Amniotic epithelial cell (primary cell): ENCODE measurements at regions not wholly inside any gene's neighbourhood (a gene's known extent, or its start where the extent isn't known, plus 50 kb on each side); places are given as distances from the start of the nearest gene placed in this dataset.
A peak's percentile ranks its signal among the peaks of the same experiment; 100 is the strongest.

ENCODE experiments used
- DNase-seq: peaks from one replicate; pipeline ENCODE4 v3.0.0-alpha.2; 2010; ENCODE audit warnings: low read depth

DNA sequence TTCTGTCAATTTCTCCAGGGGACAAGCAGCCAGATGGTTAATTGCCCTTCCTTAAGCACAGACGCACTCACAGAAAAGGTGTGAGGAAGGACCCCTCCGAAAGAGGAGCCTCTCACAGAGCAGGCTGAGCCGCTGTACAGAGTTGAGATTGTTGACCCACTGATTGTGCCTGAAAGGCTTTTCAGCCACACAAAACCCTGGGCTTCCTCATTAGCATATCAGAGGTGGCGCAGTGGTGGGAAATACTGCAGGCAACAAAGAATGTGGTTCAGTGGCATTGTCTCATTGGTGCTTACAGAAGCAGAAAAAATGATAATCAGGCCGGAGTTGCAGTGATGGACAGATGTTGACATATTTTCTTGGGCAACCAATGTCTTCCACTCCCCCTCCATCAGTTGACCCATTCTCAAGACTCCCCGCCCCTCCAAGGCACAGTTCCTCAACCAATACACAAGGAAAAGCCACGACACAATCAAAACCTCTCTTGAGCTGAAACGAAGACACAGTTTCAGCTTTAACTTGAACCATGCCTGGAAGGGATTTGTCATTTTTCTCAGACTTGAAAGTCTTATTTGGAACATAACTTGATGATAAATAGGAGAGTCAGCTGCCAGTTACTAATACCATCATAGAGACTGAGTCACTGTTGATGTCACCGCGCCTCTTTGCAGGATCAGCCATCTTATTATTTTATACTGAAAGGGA, 53.1 kb downstream of the ATXN3L start:
- DNase-seq, result no peak

DNA sequence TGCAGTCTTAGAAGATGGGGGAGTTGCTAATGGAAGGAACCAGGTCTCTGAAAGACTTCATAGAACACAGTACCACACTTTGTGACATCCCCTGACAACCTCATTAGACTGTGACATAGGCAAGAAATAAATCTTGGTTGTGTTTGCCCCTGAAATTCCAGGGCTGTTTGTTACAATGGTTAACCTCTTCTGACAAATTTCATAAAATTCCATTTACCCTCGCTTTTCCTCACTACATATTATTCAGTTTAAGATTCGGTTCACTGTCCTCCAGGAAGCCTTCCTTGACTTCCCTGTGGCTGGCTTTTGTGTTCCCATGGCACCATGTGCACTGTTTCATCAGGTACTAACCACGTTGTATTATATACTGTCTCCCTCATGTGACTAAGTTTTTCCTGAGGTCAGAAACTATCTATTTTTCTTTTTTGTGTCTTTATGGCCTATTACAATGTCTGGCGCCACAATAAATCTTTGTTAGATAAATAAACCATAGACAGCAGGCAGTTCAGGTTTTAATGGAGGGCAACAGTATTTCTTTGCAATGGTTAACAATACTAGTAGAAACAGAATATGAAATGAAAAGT, 54.2 kb downstream of the ATXN3L start:
- no peak for DNase-seq

DNA sequence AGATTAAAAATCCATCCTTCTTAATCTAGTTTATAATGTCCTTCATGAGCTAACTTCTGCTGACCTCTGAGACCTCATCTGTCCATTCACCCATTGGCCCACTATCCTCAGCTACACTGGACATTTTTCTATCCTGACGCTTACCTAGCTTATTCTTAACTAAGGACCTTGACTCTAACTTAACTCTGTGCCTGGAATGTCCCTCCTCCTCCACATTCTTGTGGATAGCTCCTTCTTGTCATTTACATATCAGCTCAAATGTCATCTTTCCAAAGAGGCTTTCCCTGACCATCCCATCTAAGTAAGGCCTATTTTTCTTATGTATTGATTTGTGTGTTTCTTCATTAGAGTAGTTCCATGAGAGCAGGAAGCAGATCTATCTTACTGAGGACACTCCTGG, 54.7 kb downstream of the ATXN3L start:
- DNase-seq, result no peak

DNA sequence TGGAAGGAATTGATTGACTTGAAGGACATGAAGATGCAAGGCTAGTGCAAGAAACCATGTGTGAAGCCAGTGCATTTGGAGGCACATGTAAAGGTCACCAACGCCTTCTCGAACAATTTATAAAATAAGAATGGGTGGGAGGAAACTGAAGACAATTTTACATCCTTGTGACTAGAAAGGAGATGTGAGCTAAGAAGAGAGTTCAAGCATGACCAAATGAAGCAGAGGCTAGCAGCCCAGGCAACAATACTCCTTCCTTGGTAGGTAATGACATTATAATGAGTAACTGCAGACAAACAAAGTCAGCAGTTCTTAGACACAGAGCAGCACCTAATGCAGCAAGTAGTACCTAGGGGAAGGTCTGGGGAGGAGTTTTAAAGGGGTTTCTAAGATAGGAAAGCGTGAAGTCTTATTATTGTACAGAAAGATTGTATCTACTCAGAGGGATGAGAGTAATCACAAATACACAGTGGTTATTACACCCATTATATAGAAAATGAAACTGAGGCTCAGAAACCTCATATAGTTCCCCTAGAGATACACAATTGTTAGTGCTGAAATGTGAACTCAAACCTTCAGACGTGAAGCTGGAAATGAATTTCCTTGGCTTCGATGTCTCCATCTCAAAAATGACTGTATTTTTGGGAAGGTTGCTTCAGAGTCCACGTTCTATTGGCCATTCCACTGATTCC, 56.1 kb downstream of the ATXN3L start:
- no peak for DNase-seq

DNA sequence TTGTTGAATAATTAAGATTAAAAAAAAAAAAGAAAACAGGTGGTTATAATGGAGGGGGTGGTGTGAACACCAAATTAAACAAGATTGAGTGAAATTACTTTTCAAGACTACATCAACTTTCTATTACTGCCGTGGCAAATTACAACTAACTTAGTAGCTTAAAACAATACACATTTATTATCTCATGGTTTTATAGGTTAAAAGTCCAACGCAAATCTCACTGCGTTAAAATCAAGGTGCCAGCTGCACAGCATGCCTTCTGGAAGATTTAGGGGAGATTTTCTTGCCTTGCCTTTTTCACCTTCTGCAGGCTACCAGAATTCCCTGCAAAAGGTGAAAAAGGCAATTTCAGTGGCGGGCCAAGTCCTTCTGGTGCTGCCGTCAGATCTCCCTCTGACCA, 58.5 kb downstream of the ATXN3L start:
- DNase-seq, result no peak

DNA sequence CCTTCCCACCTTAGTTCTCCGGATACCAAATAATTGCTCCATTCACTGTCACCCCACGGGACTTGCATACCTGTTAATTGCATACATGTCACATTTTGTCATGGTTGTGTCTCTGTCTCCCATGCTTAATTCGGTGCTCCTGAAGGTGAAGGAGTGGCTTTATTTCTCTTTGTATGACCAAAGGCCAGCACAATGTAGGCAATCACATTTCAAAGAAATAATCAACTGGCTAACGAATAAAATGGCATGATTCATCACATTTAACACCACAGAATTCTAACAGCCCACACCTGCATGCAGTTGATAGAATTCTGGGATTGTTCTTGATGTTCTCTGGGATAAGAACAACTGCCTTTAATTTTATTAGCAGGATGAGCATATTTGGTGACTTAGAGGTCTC, 59.3 kb downstream of the ATXN3L start:
- no peak for DNase-seq

DNA sequence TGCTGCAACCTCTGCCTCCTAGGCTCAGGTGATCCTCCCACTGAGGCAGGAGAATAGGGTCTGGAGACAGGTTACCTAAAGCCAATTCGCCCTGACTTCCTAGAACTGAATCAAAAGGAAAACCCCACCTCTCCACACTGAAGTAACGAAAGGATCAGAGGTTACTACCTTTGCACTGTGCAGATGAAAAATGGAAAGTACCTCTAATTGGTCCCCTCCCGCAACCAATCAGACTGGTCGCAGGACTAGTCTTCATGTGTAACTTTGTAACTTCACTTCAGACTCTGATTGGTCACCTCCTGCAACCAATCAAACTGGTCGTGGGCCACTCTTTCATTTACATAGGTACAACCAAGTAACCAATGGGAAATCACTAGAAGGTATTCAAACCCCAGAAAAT, 61.1 kb downstream of the ATXN3L start:
- DNase-seq, result no peak

DNA sequence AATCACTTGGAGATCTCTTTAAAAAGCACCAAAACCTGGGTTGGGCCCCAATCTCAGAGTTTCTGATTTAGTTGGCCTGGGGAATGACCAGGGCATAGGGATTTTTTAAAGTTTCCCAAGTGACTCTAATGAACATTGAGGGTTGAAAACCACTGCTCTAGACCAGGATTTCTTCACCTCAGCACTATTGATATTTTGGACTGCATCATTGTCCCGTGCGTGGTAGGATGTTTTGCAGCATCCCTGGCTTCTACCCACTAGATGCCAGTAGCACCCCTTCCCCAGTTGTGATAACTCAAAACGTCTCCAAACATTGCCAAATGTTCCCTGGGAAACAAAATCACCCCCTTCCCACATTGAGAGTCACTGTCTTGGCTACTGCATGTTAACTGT, 61.8 kb downstream of the ATXN3L start:
- DNase-seq, result no peak

DNA sequence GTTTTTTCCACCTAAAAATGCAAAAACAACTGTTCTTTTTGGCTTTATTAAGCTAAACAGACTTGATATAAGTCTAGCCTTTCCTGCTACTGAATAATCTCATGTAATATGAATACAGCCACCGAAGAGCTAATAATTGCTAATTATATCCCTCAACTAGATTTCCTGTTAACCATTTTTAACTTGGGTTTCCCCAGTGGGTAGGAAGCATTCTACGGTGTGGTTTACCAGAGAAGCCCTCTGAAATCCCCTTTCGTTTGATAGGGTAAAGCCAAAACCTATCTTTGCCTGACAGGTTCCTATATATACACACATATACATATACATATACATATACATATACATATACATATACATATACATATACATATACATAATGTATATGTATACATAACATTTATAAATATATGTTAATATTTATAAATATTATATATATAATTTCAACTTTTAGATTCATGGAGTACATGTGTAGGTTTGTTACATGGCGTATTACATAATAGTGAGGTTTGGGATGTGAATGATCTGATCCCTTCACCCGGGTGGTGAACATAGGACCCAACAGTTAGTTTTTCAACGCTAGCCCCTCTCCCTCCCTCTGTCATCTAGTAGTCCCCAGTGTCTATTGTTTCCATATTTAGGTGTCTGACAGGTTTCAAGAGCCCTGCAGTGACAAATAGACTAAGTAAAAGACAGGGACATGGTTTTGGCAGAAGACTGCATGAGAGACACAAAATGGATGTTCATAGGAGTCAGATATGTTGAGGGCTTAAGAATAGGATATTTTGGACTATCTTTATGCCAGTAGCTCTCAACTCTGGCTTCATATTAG, 62.4 kb downstream of the ATXN3L start:
- DNase-seq, result no peak

DNA sequence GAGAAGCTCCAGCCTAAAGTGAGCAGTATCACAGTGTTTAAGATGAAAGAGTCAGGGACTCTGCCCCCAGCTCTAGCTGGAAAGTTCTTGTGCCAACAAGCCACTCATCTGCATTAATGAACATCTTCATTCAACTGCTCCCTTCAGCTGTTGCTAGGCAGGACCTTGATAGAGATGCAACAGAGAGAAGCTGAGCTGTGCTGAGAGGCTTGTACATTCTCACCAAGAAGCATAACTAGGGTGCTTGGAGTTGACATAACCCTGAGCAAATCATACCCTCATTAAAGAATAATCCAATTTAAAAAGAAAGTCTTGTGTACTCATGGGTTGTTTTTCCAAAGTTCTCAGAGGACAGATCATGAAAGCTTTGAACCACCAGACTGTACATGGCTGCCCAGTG, 63.2 kb downstream of the ATXN3L start:
- DNase-seq, result no peak

DNA sequence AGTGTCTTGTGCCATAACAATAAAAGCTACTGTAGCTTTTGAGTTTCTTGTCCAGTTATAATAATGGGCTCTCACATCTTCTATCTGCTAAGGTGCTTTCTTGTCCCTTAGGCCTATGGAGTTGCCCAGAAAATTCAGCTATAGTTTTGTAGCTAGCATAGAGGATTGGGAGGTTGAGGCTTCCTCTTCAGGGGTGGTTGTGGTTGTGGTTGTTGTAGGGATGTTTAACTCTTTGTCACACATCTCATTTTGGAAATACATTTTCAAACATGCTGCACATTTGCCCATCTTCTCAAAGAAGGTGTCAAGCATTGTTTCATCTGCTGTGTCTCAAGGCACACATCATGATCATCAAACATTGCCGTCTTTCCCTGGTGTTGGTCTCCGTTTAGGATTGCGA, 65.0 kb downstream of the ATXN3L start:
- no peak for DNase-seq

DNA sequence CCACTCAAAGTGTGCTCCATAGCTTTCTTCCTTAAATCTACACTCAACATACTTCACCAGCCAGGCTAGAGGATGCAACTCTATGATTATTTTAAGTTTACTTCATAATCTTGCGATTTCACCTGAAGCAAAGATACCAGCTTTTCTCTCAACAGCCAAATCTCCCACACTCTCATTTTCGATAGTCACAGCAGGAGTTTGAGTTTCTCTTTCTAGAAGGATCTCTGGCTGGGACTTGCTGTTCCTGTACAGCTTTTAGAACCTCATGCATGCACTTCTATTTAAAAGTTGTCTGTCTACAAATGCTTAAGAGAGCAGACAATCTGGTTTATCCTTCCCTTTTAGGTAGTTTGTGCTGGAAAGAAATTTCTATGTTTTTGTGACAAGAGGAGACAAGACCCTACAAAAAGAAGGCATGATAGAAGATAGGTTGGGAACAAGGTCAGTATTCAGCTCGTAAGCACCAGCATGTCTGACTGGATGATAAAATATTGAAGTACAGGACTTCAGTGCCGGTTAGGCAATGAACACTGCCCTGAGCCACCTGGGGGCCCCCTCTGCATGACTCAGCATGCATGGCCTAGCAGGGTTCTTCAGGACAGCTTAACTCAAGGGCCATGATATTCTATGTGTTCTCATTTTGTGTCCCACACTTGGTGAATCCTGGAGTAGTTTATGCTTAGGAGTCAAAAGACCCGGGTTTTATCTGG, 65.6 kb downstream of the ATXN3L start:
- DNase-seq, result peak; percentile 78

DNA sequence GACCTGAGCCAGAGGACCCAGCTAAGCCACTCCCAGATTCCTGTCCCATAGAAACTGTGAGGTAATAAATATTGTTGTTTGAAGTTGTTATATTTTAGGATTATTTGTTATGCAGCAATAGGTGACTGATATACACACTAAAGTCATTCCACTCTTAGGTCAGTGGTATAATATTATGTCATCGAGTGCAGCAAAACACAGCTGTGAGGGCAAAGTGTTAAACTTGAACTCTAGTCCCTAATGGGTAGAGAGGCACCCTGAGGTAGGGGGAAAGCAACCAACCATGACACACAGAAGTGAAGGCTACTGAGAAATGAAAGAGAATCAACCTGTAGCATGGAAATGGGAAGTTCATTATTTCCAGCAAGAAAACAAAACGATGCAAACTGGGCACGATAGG, 66.6 kb downstream of the ATXN3L start:
- DNase-seq, result no peak

DNA sequence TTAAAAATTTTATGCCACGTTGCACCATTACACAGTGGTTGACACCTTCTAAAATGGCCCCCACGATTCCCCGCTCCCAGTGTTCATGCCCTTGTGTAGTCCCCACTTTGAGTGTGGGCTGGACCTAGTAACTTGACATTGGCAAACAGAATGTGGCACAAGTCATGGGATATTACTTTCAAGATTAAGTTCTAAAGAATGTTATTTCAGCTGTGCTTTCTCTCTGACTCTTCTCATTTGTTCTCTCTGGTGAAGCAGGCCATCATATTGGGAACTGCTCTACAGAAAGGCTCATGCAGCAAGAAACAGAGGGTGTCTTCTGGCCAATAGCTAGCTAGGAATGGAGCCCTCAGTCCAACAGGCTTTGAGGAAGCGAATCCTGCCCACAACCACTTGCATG, 67.1 kb downstream of the ATXN3L start:
- no peak for DNase-seq

DNA sequence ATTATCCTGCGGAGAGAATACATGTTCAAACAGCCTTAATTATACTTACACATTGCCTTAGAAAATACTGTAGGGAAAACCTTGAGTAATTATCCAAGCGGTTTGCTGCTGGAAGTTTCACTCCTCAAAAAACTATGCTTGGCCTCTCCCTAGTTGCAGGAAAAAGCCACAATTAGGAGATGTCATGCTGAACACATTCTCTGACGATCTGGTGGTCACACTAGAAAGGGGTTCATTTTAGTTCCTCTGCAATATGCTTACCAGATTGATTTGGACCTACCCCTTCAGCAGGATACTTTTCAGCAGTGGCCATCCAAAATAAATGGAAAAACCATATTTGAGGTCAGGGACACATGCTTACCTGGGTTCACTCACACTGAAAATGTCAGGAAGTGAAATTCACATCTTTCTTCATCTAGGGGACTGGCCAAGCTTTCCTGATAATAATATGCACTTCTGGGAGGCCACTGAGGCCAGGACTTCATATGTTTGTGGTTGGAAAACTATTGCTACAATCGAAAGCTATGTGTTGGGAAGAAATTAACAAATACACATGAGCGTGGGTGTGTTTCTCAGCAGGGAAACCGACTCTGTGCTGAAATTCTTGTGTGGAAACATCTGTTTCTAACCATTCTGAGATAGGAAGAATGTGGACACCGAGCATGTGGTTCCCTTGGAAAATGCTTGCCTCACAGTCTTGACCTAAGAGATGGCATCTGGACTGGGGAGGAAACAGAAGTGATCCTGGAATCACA, 68.8 kb downstream of the ATXN3L start:
- peak; percentile 98 for DNase-seq

DNA sequence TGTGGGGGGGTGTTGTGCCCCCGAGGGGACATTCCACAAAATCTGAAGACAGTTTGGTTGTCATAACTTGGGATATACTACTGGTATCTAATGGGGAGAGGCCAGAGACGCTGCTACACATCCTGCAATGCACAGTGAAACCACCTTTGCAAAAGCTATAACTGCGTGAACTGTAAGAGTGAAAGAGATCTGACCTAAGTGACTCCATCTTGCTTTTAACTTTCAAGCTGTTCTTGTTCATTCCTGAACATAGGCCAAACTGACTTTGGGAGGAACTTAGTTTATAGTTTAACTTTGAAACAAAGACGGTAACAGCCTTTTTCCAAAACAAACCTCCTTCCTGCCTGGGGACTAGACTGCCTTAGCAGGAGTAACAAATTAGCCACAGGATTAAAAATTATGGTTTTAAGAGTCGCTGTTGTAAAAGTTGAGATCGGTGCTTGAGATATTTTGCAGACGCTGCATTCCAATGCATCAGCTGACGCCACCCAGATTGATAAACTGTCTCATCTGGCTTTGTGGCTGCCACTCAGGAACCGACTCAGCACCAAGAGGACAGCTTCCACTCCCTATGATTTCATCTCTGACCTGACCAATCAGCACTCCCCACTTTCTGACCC, 70.9 kb downstream of the ATXN3L start:
- DNase-seq, result peak; percentile 12

DNA sequence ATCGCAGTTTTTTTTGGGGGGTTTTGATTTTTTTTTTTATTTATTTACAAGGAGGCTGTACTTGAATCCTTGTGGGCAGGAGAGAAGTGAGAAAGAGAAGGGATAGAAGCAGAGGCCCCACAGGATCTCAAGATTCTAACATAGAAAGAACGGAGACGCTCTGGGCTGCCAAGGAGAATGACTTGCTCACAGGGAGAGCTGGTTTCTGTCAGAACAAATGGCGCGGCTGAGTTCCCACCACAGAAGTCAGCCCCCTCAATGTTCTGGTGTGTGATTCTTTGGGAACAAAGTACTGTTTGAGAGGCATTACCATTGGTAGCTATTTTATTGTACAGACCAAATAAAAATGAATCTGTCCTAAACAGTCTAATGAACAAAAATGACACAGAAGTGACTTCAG, 80.6 kb downstream of the ATXN3L start:
- peak; percentile 39 for DNase-seq

DNA sequence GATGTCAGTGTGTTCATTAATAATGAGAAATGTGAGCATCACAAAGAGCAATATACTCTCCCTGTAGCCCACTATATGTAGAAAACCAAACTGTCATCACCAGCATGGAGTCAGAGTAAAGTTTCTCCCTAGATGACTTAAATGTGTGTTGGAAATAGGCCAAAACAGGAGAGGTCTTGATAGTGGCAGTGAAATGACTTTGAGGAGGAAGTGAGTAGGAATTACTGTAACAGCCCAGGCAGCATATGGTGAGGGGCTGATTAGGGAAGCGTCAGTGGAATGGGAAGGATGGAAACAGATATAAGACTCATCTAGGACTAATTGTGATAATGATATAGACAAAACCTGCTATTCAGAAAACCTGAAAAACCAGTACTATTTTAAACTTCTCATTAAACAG, 83.9 kb downstream of the ATXN3L start:
- DNase-seq, result no peak

DNA sequence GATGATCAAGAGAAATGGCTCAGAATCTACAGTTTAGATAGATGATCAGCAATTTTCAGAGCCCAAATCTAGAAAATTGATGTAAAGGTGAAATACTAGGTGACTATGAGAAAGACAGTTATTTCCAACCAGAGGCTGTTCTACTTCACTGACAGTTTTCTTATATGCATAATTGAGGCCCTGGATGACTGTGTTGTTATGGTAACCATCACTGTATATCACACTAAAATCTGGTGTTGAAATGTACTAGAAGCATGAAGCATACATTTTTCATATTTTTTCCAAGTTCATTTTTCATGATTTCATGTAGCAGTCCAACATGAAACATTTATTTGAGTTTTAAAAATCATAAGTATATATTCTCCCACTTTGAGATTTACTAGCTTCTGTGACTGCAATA, 87.4 kb downstream of the ATXN3L start:
- no peak for DNase-seq

DNA sequence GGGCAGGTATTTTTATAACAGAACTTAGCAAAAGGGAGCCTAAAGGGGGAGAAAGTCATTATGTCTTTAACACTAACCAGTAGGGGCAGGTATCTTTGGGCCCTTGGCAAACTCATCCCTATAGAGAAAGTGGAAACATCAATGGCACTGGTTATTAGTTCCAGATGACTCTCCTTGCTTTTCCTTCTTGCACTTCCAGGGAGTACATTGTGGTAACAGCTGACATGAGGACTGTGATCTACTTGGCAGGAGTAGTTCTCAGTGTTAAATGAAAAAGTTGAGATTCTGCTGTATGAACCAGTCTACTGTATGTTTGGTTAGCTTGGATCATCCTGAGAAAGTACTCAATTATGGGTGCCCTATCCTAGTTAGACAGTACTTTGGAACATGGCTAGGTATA, 93.6 kb downstream of the ATXN3L start:
- no peak for DNase-seq
